K562 (cell line): ENCODE measurements at regions not wholly inside any gene's neighbourhood (a gene's known extent, or its start where the extent isn't known, plus 50 kb on each side); places are given as distances from the start of the nearest gene placed in this dataset.

Source experiments
- ATAC-seq: fragments of 200-7000 bp; cut with Tn5 transposase; 3 replicates; pipeline ENCODE4 v1.9.1; 2020; ENCODE audit warnings: moderate library complexity
- BruUV-seq: library from RNA; stranded (reverse); fragments of 400-500 nt; replicated peaks from 2 replicates; lab custom pipeline; 2021; lab: Mats Ljungman, UMichigan
- CTCF ChIA-PET: fragments of 300-600 bp; formaldehyde crosslinking; extraction: SDS; loops from one replicate; lab custom pipeline; 2021; ENCODE audit warnings: low intra/inter-chr PET ratio; lab: Yijun Ruan, JAX
- POLR2A ChIA-PET: fragments of 300-600, 350-650 bp; sonication (Branson Sonifier 250); formaldehyde crosslinking; extraction: SDS; loops from one replicate; lab custom pipeline; 2021; ENCODE audit warnings: antibody characterized with exemption, inconsistent platforms; lab: Yijun Ruan, JAX
- DNase-seq, 4 experiments: peaks; one replicate each; pipeline versions ENCODE4 v3.0.0 to v3.0.0-alpha.2; 2011 to 2018; ENCODE audit warnings: low spot score in 3 of 4, mixed read lengths in 3 of 4; ENCODE audit errors: extremely low read depth in 1 of 4
- FAIRE-seq: peaks from 2 replicates; lab custom pipeline; 2011; peaks lifted over from hg19 to GRCh38; lab: Jason Lieb, UNC
- H2AFZ ChIP-seq: 2 replicates; pipeline ENCODE4 v1.6.0; 2011; ENCODE audit warnings: low read depth, low read length, control low read depth, inconsistent platforms
- H3K27ac ChIP-seq: fragments of 200-600 bp; 3 replicates; pipeline ENCODE4 v1.8.0; 2011; ENCODE audit warnings: low read depth, mild to moderate bottlenecking, control low read depth, inconsistent platforms, low read length, moderate library complexity, mixed read lengths; ENCODE audit errors: extremely low read depth
- H3K27me3 ChIP-seq, 2 experiments: fragments of 300-600 bp in 1 of 2; 2 replicates in 1 of 2; 3 replicates in 1 of 2; pipeline versions ENCODE4 v1.6.0 to v1.8.0; 2011; ENCODE audit warnings: inconsistent platforms in 2 of 2, low read length in 2 of 2, mild to moderate bottlenecking in 1 of 2, mixed read lengths in 1 of 2, moderate library complexity in 1 of 2; ENCODE audit not compliant: control insufficient read depth in 2 of 2, insufficient read depth in 2 of 2
- H3K36me3 ChIP-seq: fragments of 300-600 bp; 3 replicates; pipeline ENCODE4 v1.8.0; 2011; ENCODE audit warnings: mild to moderate bottlenecking, low read length, inconsistent platforms; ENCODE audit not compliant: control insufficient read depth, insufficient read depth
- H3K4me1 ChIP-seq, 2 experiments: fragments of 200-600 bp in 1 of 2; replicated peaks in 1 of 2; 2 replicates in 1 of 2; 3 replicates in 1 of 2; pipeline versions ENCODE4 v1.5.1 to v1.8.0; 2011; ENCODE audit warnings: inconsistent platforms in 2 of 2, low read length in 2 of 2, mild to moderate bottlenecking in 1 of 2, mixed read lengths in 1 of 2, moderate library complexity in 1 of 2; ENCODE audit not compliant: control insufficient read depth in 2 of 2, insufficient read depth in 2 of 2
- H3K4me2 ChIP-seq: 2 replicates; pipeline ENCODE4 v1.6.1; 2011; ENCODE audit warnings: low read length, control low read depth, inconsistent platforms, mixed read lengths; ENCODE audit not compliant: insufficient read depth
- H3K4me3 ChIP-seq: fragments of 200-600 bp; sonication (generic), shearing (Covaris generic); 2 replicates; pipeline ENCODE4 v1.5.1; 2016; ENCODE audit warnings: control low read depth, inconsistent platforms
- H3K79me2 ChIP-seq: fragments of 200-600 bp; 3 replicates; pipeline ENCODE4 v1.8.0; 2011; ENCODE audit warnings: low read length, inconsistent platforms; ENCODE audit not compliant: control insufficient read depth, insufficient read depth
- H3K9ac ChIP-seq, 2 experiments: 2 replicates each; pipeline versions ENCODE4 v1.6.0 to v1.6.1; 2011; ENCODE audit warnings: low read depth in 2 of 2, low read length in 2 of 2, control low read depth in 1 of 2, inconsistent platforms in 1 of 2, mild to moderate bottlenecking in 1 of 2, mixed read lengths in 1 of 2; ENCODE audit not compliant: insufficient read depth in 1 of 2
- H3K9me1 ChIP-seq: one replicate; pipeline ENCODE4 v1.6.0; 2011; ENCODE audit warnings: inconsistent platforms, mild to moderate bottlenecking, low read length, moderate library complexity; ENCODE audit not compliant: control insufficient read depth, insufficient read depth
- H3K9me3 ChIP-seq: replicated peaks from 2 replicates; pipeline ENCODE4 v1.5.1; 2011; ENCODE audit warnings: low read depth, low read length, inconsistent platforms; ENCODE audit not compliant: control insufficient read depth, insufficient read depth
- H4K20me1 ChIP-seq: replicated peaks from 2 replicates; pipeline ENCODE4 v1.6.1; 2011; ENCODE audit warnings: low read length, inconsistent platforms, mixed read lengths; ENCODE audit not compliant: control insufficient read depth, insufficient read depth
- BHLHE40 ChIP-seq: IDR thresholded peaks from 2 replicates; pipeline ENCODE4 v1.6.1; 2011; ENCODE audit warnings: low read length, improper control_type of control experiment
- ILF3 ChIP-seq: fragments of 450-650 bp; IDR thresholded peaks from 2 replicates; pipeline ENCODE4 v1.6.1; 2018; ENCODE audit warnings: antibody characterized with exemption, mild to moderate bottlenecking, moderate library complexity, borderline replicate concordance
- NRF1 ChIP-seq, 2 experiments: fragments of 450-650 bp; IDR thresholded peaks in 1 of 2; conservative IDR thresholded peaks in 1 of 2; 2 replicates each; pipeline ENCODE4 v1.6.1; 2014; ENCODE audit warnings: mild to moderate bottlenecking in 2 of 2
- RBM14 ChIP-seq: fragments of 200-400 bp; formaldehyde crosslinking; IDR thresholded peaks from 2 replicates; pipeline ENCODE4 v1.6.1; 2018; ENCODE audit warnings: low read depth, mild to moderate bottlenecking, low read length, moderate library complexity, borderline replicate concordance; ENCODE audit not compliant: insufficient read depth
- RFX7 ChIP-seq: fragments of 250-450 bp; sonication (Bioruptor Pico); IDR thresholded peaks from 2 replicates; pipeline ENCODE4 v1.5.1; 2021; ENCODE audit warnings: mild to moderate bottlenecking
- RHOXF2B ChIP-seq: fragments of 250-450 bp; sonication (Bioruptor Pico); conservative IDR thresholded peaks from 2 replicates; pipeline ENCODE4 v1.5.1; 2021
- STAT6 ChIP-seq: sonication (generic); formaldehyde crosslinking; IDR thresholded peaks from 2 replicates; pipeline ENCODE4 v1.8.1; 2023; ENCODE audit warnings: mild to moderate bottlenecking, missing genetic modification reagents
- ZBTB34 ChIP-seq: fragments of 250-450 bp; sonication (Bioruptor Pico); IDR thresholded peaks from 2 replicates; pipeline ENCODE4 v1.8.0; 2021; ENCODE audit warnings: mild to moderate bottlenecking, moderate library complexity
- ZNF384 ChIP-seq: IDR thresholded peaks from 2 replicates; pipeline ENCODE4 v1.6.1; 2012; ENCODE audit warnings: low read depth, low read length, improper control_type of control experiment
- ZNF551 ChIP-seq: fragments of 250-450 bp; sonication (Bioruptor Pico); IDR thresholded peaks from 2 replicates; pipeline ENCODE4 v1.5.0; 2021; ENCODE audit warnings: mild to moderate bottlenecking, moderate library complexity
- WGBS: fragments of 100-300 bp; shearing (Covaris generic); methylation state at CpG from one replicate; pipeline ENCODE4 v1.1.6; 2016; ENCODE audit warnings: low coverage, mixed read lengths; ENCODE audit not compliant: insufficient coverage; ENCODE audit errors: missing lambda C conversion rate; 5-methylcytosine and 5-hydroxymethylcytosine counted together
- in situ Hi-C: fragments of 300-500 bp; cut with MboI; formaldehyde crosslinking; loops from 4 replicates; pipeline ENCODE4 v1.15.0; 2018; ENCODE audit warnings: inconsistent platforms, mixed read lengths
- intact Hi-C: fragments of 100-400 bp; cut with micrococcal nuclease; formaldehyde crosslinking; loops from 2 replicates; pipeline ENCODE4 v1.14.2; 2022
- TF ChIP-seq, protein P1 (sequence below): IDR thresholded peaks from 2 replicates; pipeline ENCODE4 v1.6.1; 2012; ENCODE audit warnings: low read depth, low read length, improper control_type of control experiment, borderline replicate concordance
- TF ChIP-seq, protein P2 (sequence below): fragments of 250-450 bp; sonication (Bioruptor Pico); IDR thresholded peaks from 2 replicates; pipeline ENCODE4 v1.8.0; 2021; ENCODE audit warnings: borderline replicate concordance, mild to moderate bottlenecking, moderate library complexity; ENCODE audit not compliant: poor library complexity, severe bottlenecking

GRCh38 chr20:11216451-11217314, 542.9 kb upstream of the JAG1 start (continued):
- TF ChIP-seq, protein P1, sequence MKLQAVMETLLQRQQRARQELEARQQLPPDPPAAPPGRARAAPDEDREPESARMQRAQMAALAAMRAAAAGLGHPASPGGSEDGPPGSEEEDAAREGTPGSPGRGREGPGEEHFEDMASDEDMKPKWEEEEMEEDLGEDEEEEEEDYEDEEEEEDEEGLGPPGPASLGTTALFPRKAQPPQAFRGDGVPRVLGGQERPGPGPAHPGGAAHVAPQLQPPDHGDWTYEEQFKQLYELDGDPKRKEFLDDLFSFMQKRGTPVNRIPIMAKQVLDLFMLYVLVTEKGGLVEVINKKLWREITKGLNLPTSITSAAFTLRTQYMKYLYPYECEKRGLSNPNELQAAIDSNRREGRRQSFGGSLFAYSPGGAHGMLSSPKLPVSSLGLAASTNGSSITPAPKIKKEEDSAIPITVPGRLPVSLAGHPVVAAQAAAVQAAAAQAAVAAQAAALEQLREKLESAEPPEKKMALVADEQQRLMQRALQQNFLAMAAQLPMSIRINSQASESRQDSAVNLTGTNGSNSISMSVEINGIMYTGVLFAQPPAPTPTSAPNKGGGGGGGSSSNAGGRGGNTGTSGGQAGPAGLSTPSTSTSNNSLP, result no peak
- TF ChIP-seq, all 486 proteins: peak for 0

- no peaks in the 10 kb centered on the region for H3K27me3 ChIP-seq
- intact Hi-C loops (no loop called here), in situ Hi-C loops (no loop called here)
- CTCF ChIA-PET, result no interaction called here
- H3K4me3 ChIP-seq, result no peak overlapping the region
- DNase-seq, result no peak
- 1% methylated on average over 6 of the region's 6 CpGs for WGBS
- BruUV-seq, result no TSS peak
- no peak overlapping the region for H3K9ac ChIP-seq
- H3K4me2 ChIP-seq, result no peak overlapping the region
- H2AFZ ChIP-seq, result no peak overlapping the region
- POLR2A ChIA-PET, result no interaction called here
- no peak overlapping the region for H3K27ac ChIP-seq
- no peaks in the 10 kb centered on the region for H4K20me1 ChIP-seq
- ATAC-seq, result no peak
- no peaks in the 10 kb centered on the region for H3K79me2 ChIP-seq
- H3K9me3 ChIP-seq, result no peaks in the 10 kb centered on the region
- no peaks in the 10 kb centered on the region for H3K4me1 ChIP-seq
- FAIRE-seq, result no peak
- H3K36me3 ChIP-seq, result no peaks in the 10 kb centered on the region
- no peaks in the 10 kb centered on the region for H3K9me1 ChIP-seq
- TF ChIP-seq, protein P2, sequence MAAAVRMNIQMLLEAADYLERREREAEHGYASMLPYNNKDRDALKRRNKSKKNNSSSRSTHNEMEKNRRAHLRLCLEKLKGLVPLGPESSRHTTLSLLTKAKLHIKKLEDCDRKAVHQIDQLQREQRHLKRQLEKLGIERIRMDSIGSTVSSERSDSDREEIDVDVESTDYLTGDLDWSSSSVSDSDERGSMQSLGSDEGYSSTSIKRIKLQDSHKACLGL (CRISPR knock-in tag), result no peak
- TF ChIP-seq ZBTB34 (CRISPR knock-in tag), result no peak
- no peak for TF ChIP-seq ZNF384
- TF ChIP-seq BHLHE40, result no peak
- no peak for TF ChIP-seq STAT6 (CRISPR knock-in tag)
- no peak for TF ChIP-seq ZNF551 (CRISPR knock-in tag)
- no peak for TF ChIP-seq ILF3
- no peak for TF ChIP-seq NRF1 (conservative IDR thresholded peaks at IDR 0.05 in 1 of 2, IDR thresholded peaks at IDR 0.05 in 1 of 2)
- no peak for TF ChIP-seq RBM14
- TF ChIP-seq RHOXF2B (CRISPR knock-in tag), result no peak
- TF ChIP-seq RFX7 (CRISPR knock-in tag), result no peak
Observed at GRCh38 chr20:11217326-11218172, 543.8 kb upstream of the JAG1 start.
